GM12878 (cell line): ENCODE measurements at regions not wholly inside any gene's neighbourhood (a gene's known extent, or its start where the extent isn't known, plus 50 kb on each side); places are given as distances from the start of the nearest gene placed in this dataset.

Source experiments
- ATAC-seq: fragments of 200-7000 bp; cut with Tn5 transposase; 3 replicates; pipeline ENCODE4 v1.9.1; 2020; ENCODE audit warnings: mild to moderate bottlenecking, moderate library complexity
- BruUV-seq: library from RNA; stranded (reverse); fragments of 400-500 nt; replicated peaks from 2 replicates; lab custom pipeline; 2021; lab: Mats Ljungman, UMichigan
- CTCF ChIA-PET: fragments of 300-600 bp; sonication (Branson Sonifier 250); formaldehyde crosslinking; extraction: SDS; loops from one replicate; lab custom pipeline; 2021; ENCODE audit warnings: inconsistent platforms; lab: Yijun Ruan, JAX
- POLR2A ChIA-PET: fragments of 350-600 bp; formaldehyde crosslinking; extraction: SDS; loops from one replicate; lab custom pipeline; 2021; ENCODE audit warnings: inconsistent platforms; lab: Charles Lee
- RAD21 ChIA-PET: fragments of 300-600 bp; sonication (Branson Sonifier 250); formaldehyde crosslinking; loops from one replicate; lab custom pipeline; 2023; ENCODE audit warnings: antibody characterized with exemption; ENCODE audit not compliant: unreplicated experiment; lab: Charles Lee
- SMC1A ChIA-PET: fragments of 300-600 bp; sonication (Branson Sonifier 250); formaldehyde crosslinking; loops from one replicate; lab custom pipeline; 2023; ENCODE audit not compliant: unreplicated experiment, uncharacterized antibody; lab: Charles Lee
- DNase-seq: peaks from one replicate; pipeline ENCODE4 v3.0.0-alpha.2; 2011; ENCODE audit warnings: low read depth, low spot score
- FAIRE-seq: peaks from 3 replicates; lab custom pipeline; 2011; peaks lifted over from hg19 to GRCh38; lab: Jason Lieb, UNC
- H2AFZ ChIP-seq: 2 replicates; pipeline ENCODE4 v1.6.0; 2011; ENCODE audit warnings: low read depth, low read length, control low read depth; ENCODE audit not compliant: control insufficient read depth
- H3K27ac ChIP-seq: 2 replicates; pipeline ENCODE4 v1.5.1; 2011; ENCODE audit warnings: control low read depth; ENCODE audit not compliant: control insufficient read depth, insufficient read depth
- H3K27me3 ChIP-seq, 2 experiments: replicated peaks in 1 of 2; 2 replicates each; pipeline versions ENCODE4 v1.6.0 to v1.6.1; 2011; ENCODE audit warnings: low read length in 1 of 2; ENCODE audit not compliant: control insufficient read depth in 2 of 2, insufficient read depth in 2 of 2
- H3K36me3 ChIP-seq, 2 experiments: 2 replicates each; pipeline ENCODE4 v1.5.1; 2011; ENCODE audit warnings: low read length in 1 of 2; ENCODE audit not compliant: control insufficient read depth in 2 of 2, insufficient read depth in 2 of 2
- H3K4me1 ChIP-seq: 2 replicates; pipeline ENCODE4 v1.6.1; 2011; ENCODE audit warnings: mild to moderate bottlenecking, low read length, moderate library complexity, mixed read lengths; ENCODE audit not compliant: control insufficient read depth, insufficient read depth
- H3K4me2 ChIP-seq: 2 replicates; pipeline ENCODE4 v1.6.0; 2011; ENCODE audit warnings: control low read depth; ENCODE audit not compliant: control insufficient read depth, insufficient read depth
- H3K4me3 ChIP-seq: fragments of 200-600 bp; sonication (generic); 2 replicates; pipeline ENCODE4 v1.5.1; 2016
- H3K79me2 ChIP-seq: 2 replicates; pipeline ENCODE4 v1.6.0; 2011; ENCODE audit warnings: low read length; ENCODE audit not compliant: control insufficient read depth, insufficient read depth
- H3K9ac ChIP-seq: 2 replicates; pipeline ENCODE4 v1.8.0; 2011; ENCODE audit warnings: low read length, control low read depth, mixed read lengths; ENCODE audit not compliant: control insufficient read depth, insufficient read depth
- H3K9me3 ChIP-seq: replicated peaks from 3 replicates; pipeline ENCODE4 v1.5.1; 2011; ENCODE audit warnings: mild to moderate bottlenecking, low read length; ENCODE audit not compliant: control insufficient read depth, insufficient read depth
- H4K20me1 ChIP-seq: 2 replicates; pipeline ENCODE4 v1.6.0; 2011; ENCODE audit not compliant: control insufficient read depth, insufficient read depth
- CBFB ChIP-seq: IDR thresholded peaks from 2 replicates; pipeline ENCODE4 v1.6.1; 2016; ENCODE audit warnings: antibody characterized with exemption, low read depth
- CEBPB ChIP-seq, 2 experiments: fragments of 150-350 bp in 1 of 2; IDR thresholded peaks; 2 replicates each; pipeline ENCODE4 v1.6.1; 2012 to 2014; ENCODE audit warnings: low read depth in 2 of 2, low read length in 2 of 2, borderline replicate concordance in 1 of 2, inconsistent platforms in 1 of 2
- ESRRA ChIP-seq: IDR thresholded peaks from 2 replicates; pipeline ENCODE4 v1.6.1; 2012; ENCODE audit warnings: mild to moderate bottlenecking, low read length, improper control_type of control experiment
- JUND ChIP-seq: IDR thresholded peaks from 2 replicates; pipeline ENCODE4 v1.6.1; 2012; ENCODE audit warnings: low read depth, mild to moderate bottlenecking, low read length, improper control_type of control experiment, moderate library complexity
- KAT2A ChIP-seq: conservative IDR thresholded peaks from 2 replicates; pipeline ENCODE4 v1.6.1; 2011; ENCODE audit warnings: low read depth, low read length; ENCODE audit not compliant: control insufficient read depth
- MXI1 ChIP-seq: fragments of 150-350 bp; IDR thresholded peaks from 2 replicates; pipeline ENCODE4 v1.6.1; 2011; ENCODE audit warnings: low read depth, mild to moderate bottlenecking, inconsistent platforms, low read length, improper control_type of control experiment
- MYB ChIP-seq: fragments of 150-350 bp; IDR thresholded peaks from 2 replicates; pipeline ENCODE4 v1.6.1; 2014; ENCODE audit warnings: mild to moderate bottlenecking, low read depth, low read length, borderline replicate concordance
- SREBF1 ChIP-seq: IDR thresholded peaks from 2 replicates; pipeline ENCODE4 v1.6.1; 2012; ENCODE audit warnings: mild to moderate bottlenecking, low read length
- SREBF2 ChIP-seq: IDR thresholded peaks from 2 replicates; pipeline ENCODE4 v1.6.1; 2012; ENCODE audit warnings: mild to moderate bottlenecking, low read length
- YBX1 ChIP-seq: fragments of 450-650 bp; IDR thresholded peaks from 2 replicates; pipeline ENCODE4 v1.6.1; 2016; ENCODE audit warnings: antibody characterized with exemption
- WGBS: methylation state at CpG from one replicate; pipeline ENCODE4 v1.1.6; 2016; ENCODE audit warnings: low lambda C conversion rate; ENCODE audit not compliant: insufficient replicate concordance, insufficient coverage; ENCODE audit errors: missing lambda C conversion rate; 5-methylcytosine and 5-hydroxymethylcytosine counted together
- in situ Hi-C: fragments of 300-500 bp; cut with MboI; formaldehyde crosslinking; loops from 9 replicates; pipeline ENCODE4 v1.14.3; 2018; ENCODE audit warnings: mixed read lengths
- intact Hi-C: fragments of 100-400 bp; cut with micrococcal nuclease; formaldehyde crosslinking; loops from one replicate; pipeline ENCODE4 v1.14.2; 2022; ENCODE audit not compliant: unreplicated experiment
- TF ChIP-seq, protein P1 (sequence below): fragments of 150-350 bp; IDR thresholded peaks from 2 replicates; pipeline ENCODE4 v1.6.1; 2014; ENCODE audit warnings: mild to moderate bottlenecking, low read depth, low read length
- TF ChIP-seq, protein P2 (sequence below): fragments of 450-650 bp; IDR thresholded peaks from 2 replicates; pipeline ENCODE4 v1.6.1; 2017; ENCODE audit warnings: mild to moderate bottlenecking
- TF ChIP-seq, protein P3 (sequence below): fragments of 450-650 bp; IDR thresholded peaks from 2 replicates; pipeline ENCODE4 v1.6.1; 2018; ENCODE audit warnings: borderline replicate concordance, mild to moderate bottlenecking; ENCODE audit not compliant: partially characterized antibody

DNA sequence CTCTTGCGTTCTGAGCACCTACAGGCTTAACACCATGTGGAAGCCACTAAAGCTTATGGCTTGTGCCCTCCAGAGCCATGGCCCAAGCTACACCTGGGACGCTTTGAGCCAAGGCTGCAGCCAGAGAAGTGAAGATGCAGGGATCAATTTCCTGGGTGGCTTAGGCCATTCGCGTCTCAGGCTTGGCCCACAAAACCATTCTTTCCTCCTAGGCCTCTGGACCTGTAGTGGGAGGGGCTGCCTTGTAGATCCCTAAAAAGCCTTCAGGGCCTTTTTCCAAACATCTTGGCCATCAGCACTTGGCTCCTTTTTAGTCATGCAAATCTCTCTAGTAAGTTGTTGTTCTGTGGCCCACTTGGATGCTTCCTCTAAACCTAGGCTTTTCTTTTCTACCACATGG is 401.7 kb upstream of the RUNX1 start:
- Histone ChIP-seq H3K27me3 (no peaks in the 10 kb centered on the region), H3K4me2 (no peak overlapping the region), H3K27ac (no peak overlapping the region), H3K4me3 (no peak overlapping the region), H3K9ac (no peak overlapping the region), H3K79me2 (no peaks in the 10 kb centered on the region), H2AFZ (no peak overlapping the region), H4K20me1 (no peaks in the 10 kb centered on the region), H3K9me3 (no peaks in the 10 kb centered on the region; the same call in 2 of the 3 replicates), H3K36me3 (no peaks in the 10 kb centered on the region), H3K4me1 (no peaks in the 10 kb centered on the region)
- TF ChIP-seq CEBPB (IDR thresholded peaks at IDR 0.05; ENCODE audit: borderline replicate concordance in 1 of 2, low read depth in 2 of 2, low read length in 2 of 2): no peak
- TF ChIP-seq SREBF2: no peak
- no peak for TF ChIP-seq KAT2A
- no peak for TF ChIP-seq ESRRA
- no peak for TF ChIP-seq JUND
- no peak for TF ChIP-seq SREBF1
- BruUV-seq: no TSS peak
- ChIA-PET RAD21 (no interaction called here), POLR2A (no interaction called here), CTCF (no interaction called here), SMC1A (no interaction called here)
- intact Hi-C loops (no loop called here), in situ Hi-C loops (no loop called here)
- no peak for FAIRE-seq
- WGBS: 55% methylated on average over 4 of the region's 4 CpGs
- no peak for DNase-seq
- no peak for ATAC-seq

DNA sequence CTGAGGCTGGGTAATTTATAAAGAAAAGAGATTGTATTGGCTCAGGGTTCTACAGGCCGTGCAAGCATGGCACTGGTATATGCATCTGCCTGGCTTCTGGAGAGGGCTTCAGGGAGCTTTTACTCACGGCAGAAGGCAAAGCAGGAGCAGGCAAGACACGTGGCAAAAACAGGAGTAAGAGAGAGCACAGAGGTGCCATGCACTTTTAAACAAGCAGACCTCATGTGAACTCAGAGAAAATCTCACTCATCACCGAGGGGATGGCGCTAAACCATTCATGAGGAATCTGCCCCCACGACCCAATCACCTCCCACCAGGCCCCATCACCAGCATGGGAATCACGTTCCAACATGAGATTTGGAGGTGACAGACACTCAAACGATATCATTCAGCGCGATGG is 400.7 kb upstream of the RUNX1 start:
- ChIA-PET POLR2A (no interaction called here), RAD21 (no interaction called here), SMC1A (no interaction called here), CTCF (no interaction called here)
- no peak overlapping the region for H3K9ac ChIP-seq
- WGBS: 41% methylated on average over 10 of the region's 10 CpGs
- no TSS peak for BruUV-seq
- in situ Hi-C loops (no loop called here), intact Hi-C loops (no loop called here)
- H2AFZ ChIP-seq: no peak overlapping the region
- no peaks in the 10 kb centered on the region for H3K4me1 ChIP-seq
- no peaks in the 10 kb centered on the region for H4K20me1 ChIP-seq
- ATAC-seq: no peak
- DNase-seq: no peak
- H3K27ac ChIP-seq: no peak overlapping the region
- H3K4me2 ChIP-seq: no peak overlapping the region
- no peaks in the 10 kb centered on the region for H3K79me2 ChIP-seq
- H3K9me3 ChIP-seq: no peaks in the 10 kb centered on the region; the same call in 2 of the 3 replicates
- FAIRE-seq: no peak
- TF ChIP-seq KAT2A: no peak
- no peak for TF ChIP-seq MYB
- TF ChIP-seq, protein P1, sequence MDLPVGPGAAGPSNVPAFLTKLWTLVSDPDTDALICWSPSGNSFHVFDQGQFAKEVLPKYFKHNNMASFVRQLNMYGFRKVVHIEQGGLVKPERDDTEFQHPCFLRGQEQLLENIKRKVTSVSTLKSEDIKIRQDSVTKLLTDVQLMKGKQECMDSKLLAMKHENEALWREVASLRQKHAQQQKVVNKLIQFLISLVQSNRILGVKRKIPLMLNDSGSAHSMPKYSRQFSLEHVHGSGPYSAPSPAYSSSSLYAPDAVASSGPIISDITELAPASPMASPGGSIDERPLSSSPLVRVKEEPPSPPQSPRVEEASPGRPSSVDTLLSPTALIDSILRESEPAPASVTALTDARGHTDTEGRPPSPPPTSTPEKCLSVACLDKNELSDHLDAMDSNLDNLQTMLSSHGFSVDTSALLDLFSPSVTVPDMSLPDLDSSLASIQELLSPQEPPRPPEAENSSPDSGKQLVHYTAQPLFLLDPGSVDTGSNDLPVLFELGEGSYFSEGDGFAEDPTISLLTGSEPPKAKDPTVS: no peak
- no peak for TF ChIP-seq CBFB
- TF ChIP-seq, protein P2, sequence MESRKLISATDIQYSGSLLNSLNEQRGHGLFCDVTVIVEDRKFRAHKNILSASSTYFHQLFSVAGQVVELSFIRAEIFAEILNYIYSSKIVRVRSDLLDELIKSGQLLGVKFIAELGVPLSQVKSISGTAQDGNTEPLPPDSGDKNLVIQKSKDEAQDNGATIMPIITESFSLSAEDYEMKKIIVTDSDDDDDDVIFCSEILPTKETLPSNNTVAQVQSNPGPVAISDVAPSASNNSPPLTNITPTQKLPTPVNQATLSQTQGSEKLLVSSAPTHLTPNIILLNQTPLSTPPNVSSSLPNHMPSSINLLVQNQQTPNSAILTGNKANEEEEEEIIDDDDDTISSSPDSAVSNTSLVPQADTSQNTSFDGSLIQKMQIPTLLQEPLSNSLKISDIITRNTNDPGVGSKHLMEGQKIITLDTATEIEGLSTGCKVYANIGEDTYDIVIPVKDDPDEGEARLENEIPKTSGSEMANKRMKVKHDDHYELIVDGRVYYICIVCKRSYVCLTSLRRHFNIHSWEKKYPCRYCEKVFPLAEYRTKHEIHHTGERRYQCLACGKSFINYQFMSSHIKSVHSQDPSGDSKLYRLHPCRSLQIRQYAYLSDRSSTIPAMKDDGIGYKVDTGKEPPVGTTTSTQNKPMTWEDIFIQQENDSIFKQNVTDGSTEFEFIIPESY: no peak
- TF ChIP-seq, protein P3, sequence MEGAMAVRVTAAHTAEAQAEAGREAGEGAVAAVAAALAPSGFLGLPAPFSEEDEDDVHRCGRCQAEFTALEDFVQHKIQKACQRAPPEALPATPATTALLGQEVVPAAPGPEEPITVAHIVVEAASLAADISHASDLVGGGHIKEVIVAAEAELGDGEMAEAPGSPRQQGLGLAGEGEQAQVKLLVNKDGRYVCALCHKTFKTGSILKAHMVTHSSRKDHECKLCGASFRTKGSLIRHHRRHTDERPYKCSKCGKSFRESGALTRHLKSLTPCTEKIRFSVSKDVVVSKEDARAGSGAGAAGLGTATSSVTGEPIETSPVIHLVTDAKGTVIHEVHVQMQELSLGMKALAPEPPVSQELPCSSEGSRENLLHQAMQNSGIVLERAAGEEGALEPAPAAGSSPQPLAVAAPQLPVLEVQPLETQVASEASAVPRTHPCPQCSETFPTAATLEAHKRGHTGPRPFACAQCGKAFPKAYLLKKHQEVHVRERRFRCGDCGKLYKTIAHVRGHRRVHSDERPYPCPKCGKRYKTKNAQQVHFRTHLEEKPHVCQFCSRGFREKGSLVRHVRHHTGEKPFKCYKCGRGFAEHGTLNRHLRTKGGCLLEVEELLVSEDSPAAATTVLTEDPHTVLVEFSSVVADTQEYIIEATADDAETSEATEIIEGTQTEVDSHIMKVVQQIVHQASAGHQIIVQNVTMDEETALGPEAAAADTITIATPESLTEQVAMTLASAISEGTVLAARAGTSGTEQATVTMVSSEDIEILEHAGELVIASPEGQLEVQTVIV: no peak
- TF ChIP-seq YBX1: no peak
- TF ChIP-seq MXI1: no peak
- no peaks in the 10 kb centered on the region for H3K27me3 ChIP-seq
- no peak overlapping the region for H3K4me3 ChIP-seq
- no peaks in the 10 kb centered on the region for H3K36me3 ChIP-seq
